22Rv1 (cell line): ENCODE measurements at regions not wholly inside any gene's neighbourhood (a gene's known extent, or its start where the extent isn't known, plus 50 kb on each side); places are given as distances from the start of the nearest gene placed in this dataset.

Source experiments
- H3K27ac ChIP-seq: fragments of 450-650 bp; 2 replicates; pipeline ENCODE4 v1.5.1; 2017
- CTCF ChIP-seq: fragments of 450-650 bp; IDR thresholded peaks from 2 replicates; pipeline ENCODE4 v1.5.1; 2017; ENCODE audit warnings: mild to moderate bottlenecking
- ZFX ChIP-seq: fragments of 450-650 bp; IDR thresholded peaks from 2 replicates; pipeline ENCODE4 v1.6.1; 2017; ENCODE audit warnings: antibody characterized with exemption, borderline replicate concordance

DNA sequence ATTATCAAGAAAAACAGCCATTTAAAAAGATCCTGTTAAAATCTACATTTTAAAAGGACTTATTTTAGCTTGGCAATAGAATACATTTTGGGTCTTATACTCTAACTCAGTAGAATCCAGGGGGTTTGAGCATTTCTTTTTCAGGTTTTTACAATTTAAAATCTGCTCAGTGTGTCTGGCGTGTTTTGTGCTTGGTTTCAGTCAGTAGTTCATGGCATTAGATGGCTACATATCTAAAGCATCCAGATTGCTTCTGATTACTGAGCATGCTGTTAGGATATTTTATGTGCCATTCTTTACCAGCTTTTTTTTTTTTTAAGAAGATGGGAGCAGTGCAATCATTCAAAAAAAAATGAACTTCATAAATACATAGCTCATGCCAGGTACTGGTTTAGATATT is 566.1 kb upstream of the LARGE1 start:
- no peak overlapping the region for H3K27ac ChIP-seq
- TF ChIP-seq ZFX (no peak), CTCF (no peak)

DNA sequence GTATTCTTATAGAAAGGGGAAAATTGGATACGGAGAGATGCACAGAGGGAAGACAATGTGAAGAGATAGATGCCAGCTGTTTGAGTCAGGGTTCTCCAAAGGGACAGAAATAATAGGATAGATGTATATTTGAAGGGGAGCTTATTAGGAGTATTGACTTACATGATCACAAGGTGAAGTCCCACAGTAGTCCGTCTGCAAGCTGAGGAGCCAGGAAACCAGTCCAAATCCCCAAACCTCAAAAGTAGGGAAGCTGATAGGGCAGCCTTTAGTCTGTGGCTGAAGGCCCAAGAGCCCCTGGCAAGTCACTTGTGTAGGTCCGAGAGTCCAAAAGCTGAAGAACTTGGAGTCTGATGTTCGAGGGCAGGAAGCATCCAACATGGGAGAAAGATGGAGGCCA is 569.6 kb upstream of the LARGE1 start:
- TF ChIP-seq ZFX (no peak), CTCF (no peak)
- H3K27ac ChIP-seq, result no peak overlapping the region

DNA sequence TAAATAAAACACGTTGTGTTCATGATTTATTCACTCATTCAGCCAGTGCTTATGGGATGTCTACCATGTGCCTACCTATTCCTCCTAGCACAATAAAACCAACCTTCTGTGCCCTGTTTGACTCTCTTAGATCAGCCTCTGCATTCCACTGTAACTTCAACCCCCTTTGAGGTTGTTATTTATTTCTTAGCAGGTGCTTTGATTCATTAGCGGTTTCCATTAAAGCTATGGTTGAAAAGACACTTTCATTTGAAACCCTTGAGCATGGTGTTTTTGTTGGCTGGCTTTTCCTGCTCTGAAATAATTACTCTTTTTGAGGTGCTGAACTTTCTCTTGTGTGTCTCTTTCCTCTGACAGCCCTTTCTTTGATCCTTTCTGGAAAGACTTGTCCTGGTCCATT is 570.6 kb upstream of the LARGE1 start:
- H3K27ac ChIP-seq, result no peak overlapping the region
- no peak for TF ChIP-seq ZFX
- no peak for TF ChIP-seq CTCF

- TF ChIP-seq ZFX (no peak), CTCF (no peak)
- no peak overlapping the region for H3K27ac ChIP-seq
Observed at GRCh38 chr22:34493486-34493885, 572.5 kb upstream of the ISX start.

DNA sequence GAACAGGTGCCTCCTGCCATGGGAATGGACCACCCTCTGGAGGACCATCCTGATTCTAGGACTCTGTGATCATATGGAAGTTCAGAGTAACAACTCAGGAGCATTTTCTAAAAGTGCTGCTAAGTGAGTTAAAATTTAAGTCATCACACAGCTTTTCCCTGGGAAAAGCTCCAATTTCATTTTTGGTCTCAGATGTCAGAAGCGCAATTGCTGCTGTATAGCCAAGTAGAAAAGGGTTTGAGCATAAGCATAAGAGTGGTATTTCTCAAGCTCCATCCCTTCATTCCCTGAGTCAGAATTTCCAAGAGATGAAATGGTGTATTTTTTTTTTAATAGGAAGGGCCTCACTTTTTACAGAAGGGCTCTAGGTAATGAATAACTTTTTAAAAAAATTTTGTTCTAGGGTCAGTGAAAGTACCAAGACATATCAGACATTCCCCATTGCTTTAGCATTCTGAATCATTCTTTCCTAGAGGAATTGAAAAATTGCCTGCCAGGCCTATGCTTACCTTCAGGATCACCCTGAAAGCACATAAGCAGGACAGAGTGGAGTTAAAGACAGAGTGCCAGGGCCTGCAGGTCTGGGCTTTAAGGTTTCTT is 564.5 kb upstream of the ISX start:
- TF ChIP-seq CTCF, result no peak
- no peak overlapping the region for H3K27ac ChIP-seq

- H3K27ac ChIP-seq, result no peak overlapping the region
- TF ChIP-seq ZFX, result no peak
- TF ChIP-seq CTCF, result no peak
Observed at GRCh38 chr22:34502821-34503220, 563.1 kb upstream of the ISX start.

- no peak for TF ChIP-seq ZFX
- no peak for TF ChIP-seq CTCF
- H3K27ac ChIP-seq, result no peak overlapping the region
Observed at GRCh38 chr22:34508797-34509196, 557.2 kb upstream of the ISX start.
